ENCODE measurements at regions not wholly inside any gene's neighbourhood (a gene's known extent, or its start where the extent isn't known, plus 50 kb on each side); places are given as distances from the start of the nearest gene placed in this dataset.

DNA sequence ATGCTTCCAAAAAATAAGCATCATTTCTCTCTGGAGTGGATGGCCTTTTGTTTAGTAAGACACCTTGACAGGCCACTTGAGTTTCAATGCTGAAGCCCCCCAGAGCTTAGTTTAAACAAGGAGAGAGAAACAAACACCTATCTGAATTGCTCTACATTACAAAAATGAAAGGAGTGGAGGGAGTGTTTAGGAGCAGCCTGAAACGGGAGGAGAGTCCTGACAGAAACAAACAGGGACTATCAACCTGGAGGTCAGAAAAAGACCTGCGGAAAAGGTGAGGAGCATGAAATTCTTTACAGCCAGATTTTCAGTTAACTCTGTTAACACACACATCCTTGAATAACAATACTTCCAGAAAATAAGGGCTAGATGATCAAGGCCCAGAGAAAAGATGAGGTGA, 126.2 kb downstream of the NR4A2 start:
- no peak for TF ChIP-seq POLR2A (IDR thresholded peaks at IDR 0.05)
- TF ChIP-seq, protein P1, sequence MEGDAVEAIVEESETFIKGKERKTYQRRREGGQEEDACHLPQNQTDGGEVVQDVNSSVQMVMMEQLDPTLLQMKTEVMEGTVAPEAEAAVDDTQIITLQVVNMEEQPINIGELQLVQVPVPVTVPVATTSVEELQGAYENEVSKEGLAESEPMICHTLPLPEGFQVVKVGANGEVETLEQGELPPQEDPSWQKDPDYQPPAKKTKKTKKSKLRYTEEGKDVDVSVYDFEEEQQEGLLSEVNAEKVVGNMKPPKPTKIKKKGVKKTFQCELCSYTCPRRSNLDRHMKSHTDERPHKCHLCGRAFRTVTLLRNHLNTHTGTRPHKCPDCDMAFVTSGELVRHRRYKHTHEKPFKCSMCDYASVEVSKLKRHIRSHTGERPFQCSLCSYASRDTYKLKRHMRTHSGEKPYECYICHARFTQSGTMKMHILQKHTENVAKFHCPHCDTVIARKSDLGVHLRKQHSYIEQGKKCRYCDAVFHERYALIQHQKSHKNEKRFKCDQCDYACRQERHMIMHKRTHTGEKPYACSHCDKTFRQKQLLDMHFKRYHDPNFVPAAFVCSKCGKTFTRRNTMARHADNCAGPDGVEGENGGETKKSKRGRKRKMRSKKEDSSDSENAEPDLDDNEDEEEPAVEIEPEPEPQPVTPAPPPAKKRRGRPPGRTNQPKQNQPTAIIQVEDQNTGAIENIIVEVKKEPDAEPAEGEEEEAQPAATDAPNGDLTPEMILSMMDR (IDR thresholded peaks at IDR 0.05): no peak
- no peak for TF ChIP-seq EP300 (IDR thresholded peaks at IDR 0.05)

Data from ovary (tissue), 3 donors.